Uterus (tissue), 2 donors: ENCODE measurements at regions not wholly inside any gene's neighbourhood (a gene's known extent, or its start where the extent isn't known, plus 50 kb on each side); places are given as distances from the start of the nearest gene placed in this dataset.

Source experiments
- POLR2A ChIP-seq, 2 donors: fragments of 450-650 bp; IDR thresholded peaks; one replicate each; pipeline ENCODE4 v1.6.1; 2016; ENCODE audit warnings: antibody characterized with exemption in 2 of 2, mild to moderate bottlenecking in 1 of 2, moderate library complexity in 1 of 2
- TF ChIP-seq, protein P1 (sequence below), 4 experiments: fragments of 200-600 bp in 2 of 4; fragments of 450-650 bp in 2 of 4; sonication (generic) in 2 of 4; IDR thresholded peaks; one replicate each; pipeline ENCODE4 v1.5.1; 2016 to 2019; ENCODE audit warnings: antibody characterized with exemption in 4 of 4, mild to moderate bottlenecking in 2 of 4, moderate library complexity in 1 of 4

DNA sequence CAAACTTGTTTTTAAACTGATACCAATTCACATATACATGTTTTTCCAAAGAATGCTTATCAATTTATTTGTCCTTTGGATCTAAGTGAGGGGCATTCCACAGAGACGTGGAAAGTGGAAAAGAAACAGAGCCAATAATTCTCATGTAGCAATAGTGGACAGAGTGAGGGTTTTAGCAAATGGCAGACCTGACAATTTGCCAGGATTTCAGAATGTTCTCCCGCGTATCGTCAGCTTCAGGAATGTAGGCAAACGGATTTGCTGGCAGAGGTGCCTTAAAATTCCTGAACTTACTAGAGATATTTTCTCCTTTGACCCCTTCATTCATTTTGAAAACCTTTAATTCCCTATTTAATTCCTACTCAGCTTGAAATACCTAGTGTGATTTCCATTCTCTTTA lies 193.4 kb upstream of the CPHXL start:
- no peak for TF ChIP-seq POLR2A (IDR thresholded peaks at IDR 0.05)
- TF ChIP-seq, protein P1, sequence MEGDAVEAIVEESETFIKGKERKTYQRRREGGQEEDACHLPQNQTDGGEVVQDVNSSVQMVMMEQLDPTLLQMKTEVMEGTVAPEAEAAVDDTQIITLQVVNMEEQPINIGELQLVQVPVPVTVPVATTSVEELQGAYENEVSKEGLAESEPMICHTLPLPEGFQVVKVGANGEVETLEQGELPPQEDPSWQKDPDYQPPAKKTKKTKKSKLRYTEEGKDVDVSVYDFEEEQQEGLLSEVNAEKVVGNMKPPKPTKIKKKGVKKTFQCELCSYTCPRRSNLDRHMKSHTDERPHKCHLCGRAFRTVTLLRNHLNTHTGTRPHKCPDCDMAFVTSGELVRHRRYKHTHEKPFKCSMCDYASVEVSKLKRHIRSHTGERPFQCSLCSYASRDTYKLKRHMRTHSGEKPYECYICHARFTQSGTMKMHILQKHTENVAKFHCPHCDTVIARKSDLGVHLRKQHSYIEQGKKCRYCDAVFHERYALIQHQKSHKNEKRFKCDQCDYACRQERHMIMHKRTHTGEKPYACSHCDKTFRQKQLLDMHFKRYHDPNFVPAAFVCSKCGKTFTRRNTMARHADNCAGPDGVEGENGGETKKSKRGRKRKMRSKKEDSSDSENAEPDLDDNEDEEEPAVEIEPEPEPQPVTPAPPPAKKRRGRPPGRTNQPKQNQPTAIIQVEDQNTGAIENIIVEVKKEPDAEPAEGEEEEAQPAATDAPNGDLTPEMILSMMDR (IDR thresholded peaks at IDR 0.05), result no peak
